GM12878 (cell line): ENCODE measurements at regions not wholly inside any gene's neighbourhood (a gene's known extent, or its start where the extent isn't known, plus 50 kb on each side); places are given as distances from the start of the nearest gene placed in this dataset.

Source experiments
- ATAC-seq: fragments of 200-7000 bp; cut with Tn5 transposase; 3 replicates; pipeline ENCODE4 v1.9.1; 2020; ENCODE audit warnings: mild to moderate bottlenecking, moderate library complexity
- BruUV-seq: library from RNA; stranded (reverse); fragments of 400-500 nt; replicated peaks from 2 replicates; lab custom pipeline; 2021; lab: Mats Ljungman, UMichigan
- CTCF ChIA-PET: fragments of 300-600 bp; sonication (Branson Sonifier 250); formaldehyde crosslinking; extraction: SDS; loops from one replicate; lab custom pipeline; 2021; ENCODE audit warnings: inconsistent platforms; lab: Yijun Ruan, JAX
- POLR2A ChIA-PET: fragments of 350-600 bp; formaldehyde crosslinking; extraction: SDS; loops from one replicate; lab custom pipeline; 2021; ENCODE audit warnings: inconsistent platforms; lab: Charles Lee
- RAD21 ChIA-PET: fragments of 300-600 bp; sonication (Branson Sonifier 250); formaldehyde crosslinking; loops from one replicate; lab custom pipeline; 2023; ENCODE audit warnings: antibody characterized with exemption; ENCODE audit not compliant: unreplicated experiment; lab: Charles Lee
- SMC1A ChIA-PET: fragments of 300-600 bp; sonication (Branson Sonifier 250); formaldehyde crosslinking; loops from one replicate; lab custom pipeline; 2023; ENCODE audit not compliant: unreplicated experiment, uncharacterized antibody; lab: Charles Lee
- DNase-seq: peaks from one replicate; pipeline ENCODE4 v3.0.0-alpha.2; 2011; ENCODE audit warnings: low read depth, low spot score
- FAIRE-seq: peaks from 3 replicates; lab custom pipeline; 2011; peaks lifted over from hg19 to GRCh38; lab: Jason Lieb, UNC
- H2AFZ ChIP-seq: 2 replicates; pipeline ENCODE4 v1.6.0; 2011; ENCODE audit warnings: low read depth, low read length, control low read depth; ENCODE audit not compliant: control insufficient read depth
- H3K27ac ChIP-seq: 2 replicates; pipeline ENCODE4 v1.5.1; 2011; ENCODE audit warnings: control low read depth; ENCODE audit not compliant: control insufficient read depth, insufficient read depth
- H3K27me3 ChIP-seq, 2 experiments: replicated peaks in 1 of 2; 2 replicates each; pipeline versions ENCODE4 v1.6.0 to v1.6.1; 2011; ENCODE audit warnings: low read length in 1 of 2; ENCODE audit not compliant: control insufficient read depth in 2 of 2, insufficient read depth in 2 of 2
- H3K36me3 ChIP-seq, 2 experiments: 2 replicates each; pipeline ENCODE4 v1.5.1; 2011; ENCODE audit warnings: low read length in 1 of 2; ENCODE audit not compliant: control insufficient read depth in 2 of 2, insufficient read depth in 2 of 2
- H3K4me1 ChIP-seq: 2 replicates; pipeline ENCODE4 v1.6.1; 2011; ENCODE audit warnings: mild to moderate bottlenecking, low read length, moderate library complexity, mixed read lengths; ENCODE audit not compliant: control insufficient read depth, insufficient read depth
- H3K4me2 ChIP-seq: 2 replicates; pipeline ENCODE4 v1.6.0; 2011; ENCODE audit warnings: control low read depth; ENCODE audit not compliant: control insufficient read depth, insufficient read depth
- H3K4me3 ChIP-seq: fragments of 200-600 bp; sonication (generic); 2 replicates; pipeline ENCODE4 v1.5.1; 2016
- H3K79me2 ChIP-seq: 2 replicates; pipeline ENCODE4 v1.6.0; 2011; ENCODE audit warnings: low read length; ENCODE audit not compliant: control insufficient read depth, insufficient read depth
- H3K9ac ChIP-seq: 2 replicates; pipeline ENCODE4 v1.8.0; 2011; ENCODE audit warnings: low read length, control low read depth, mixed read lengths; ENCODE audit not compliant: control insufficient read depth, insufficient read depth
- H3K9me3 ChIP-seq: replicated peaks from 3 replicates; pipeline ENCODE4 v1.5.1; 2011; ENCODE audit warnings: mild to moderate bottlenecking, low read length; ENCODE audit not compliant: control insufficient read depth, insufficient read depth
- H4K20me1 ChIP-seq: 2 replicates; pipeline ENCODE4 v1.6.0; 2011; ENCODE audit not compliant: control insufficient read depth, insufficient read depth
- DPF2 ChIP-seq: fragments of 450-650 bp; IDR thresholded peaks from 2 replicates; pipeline ENCODE4 v1.6.1; 2017; ENCODE audit warnings: mild to moderate bottlenecking
- ESRRA ChIP-seq: IDR thresholded peaks from 2 replicates; pipeline ENCODE4 v1.6.1; 2012; ENCODE audit warnings: mild to moderate bottlenecking, low read length, improper control_type of control experiment
- HDGF ChIP-seq: fragments of 450-650 bp; IDR thresholded peaks from 2 replicates; pipeline ENCODE4 v1.6.1; 2016; ENCODE audit warnings: antibody characterized with exemption
- JUNB ChIP-seq: IDR thresholded peaks from 2 replicates; pipeline ENCODE4 v1.6.1; 2016; ENCODE audit warnings: antibody characterized with exemption, mild to moderate bottlenecking
- PKNOX1 ChIP-seq: fragments of 450-650 bp; IDR thresholded peaks from 2 replicates; pipeline ENCODE4 v1.6.1; 2016; ENCODE audit warnings: mild to moderate bottlenecking
- PRDM15 ChIP-seq: fragments of 450-650 bp; formaldehyde crosslinking; IDR thresholded peaks from 2 replicates; pipeline ENCODE4 v1.4.0; 2020; ENCODE audit warnings: mild to moderate bottlenecking, moderate library complexity
- SMARCA5 ChIP-seq: fragments of 450-650 bp; IDR thresholded peaks from 2 replicates; pipeline ENCODE4 v1.6.1; 2017; ENCODE audit warnings: mild to moderate bottlenecking
- USF2 ChIP-seq: IDR thresholded peaks from 2 replicates; pipeline ENCODE4 v1.6.1; 2011; ENCODE audit warnings: low read depth, low read length, improper control_type of control experiment, borderline replicate concordance
- ZZZ3 ChIP-seq: IDR thresholded peaks from 2 replicates; pipeline ENCODE4 v1.6.1; 2011; ENCODE audit warnings: low read depth; ENCODE audit not compliant: control insufficient read depth, insufficient read length
- WGBS: methylation state at CpG from one replicate; pipeline ENCODE4 v1.1.6; 2016; ENCODE audit warnings: low lambda C conversion rate; ENCODE audit not compliant: insufficient replicate concordance, insufficient coverage; ENCODE audit errors: missing lambda C conversion rate; 5-methylcytosine and 5-hydroxymethylcytosine counted together
- in situ Hi-C: fragments of 300-500 bp; cut with MboI; formaldehyde crosslinking; loops from 9 replicates; pipeline ENCODE4 v1.14.3; 2018; ENCODE audit warnings: mixed read lengths
- intact Hi-C: fragments of 100-400 bp; cut with micrococcal nuclease; formaldehyde crosslinking; loops from one replicate; pipeline ENCODE4 v1.14.2; 2022; ENCODE audit not compliant: unreplicated experiment

- no peak for TF ChIP-seq DPF2
These were observed 295.8 kb upstream of the DUSP10 start (continued) for GRCh38 chr1:222037720-222038119.

- H3K9ac ChIP-seq: no peak overlapping the region
- DNase-seq: no peak
- H3K4me3 ChIP-seq: no peak overlapping the region
- whole genome bisulfite sequencing: 64% methylated on average over 4 of the region's 4 CpGs
- SMC1A ChIA-PET: no interaction called here
- H3K4me1 ChIP-seq: no peaks in the 10 kb centered on the region
- POLR2A ChIA-PET: no interaction called here
- CTCF ChIA-PET: no interaction called here
- TF ChIP-seq SMARCA5 (no peak), USF2 (no peak), HDGF (no peak), JUNB (no peak), ESRRA (no peak), ZZZ3 (no peak), PKNOX1 (no peak), PRDM15 (CRISPR knock-in tag) (no peak)
- H3K4me2 ChIP-seq: no peak overlapping the region
- H3K36me3 ChIP-seq: no peaks in the 10 kb centered on the region
- no TSS peak for BruUV-seq
- no peaks in the 10 kb centered on the region for H3K27me3 ChIP-seq
- intact Hi-C loops: no loop called here
- H3K9me3 ChIP-seq: no peaks in the 10 kb centered on the region
- no peaks in the 10 kb centered on the region for H3K79me2 ChIP-seq
- no peak for FAIRE-seq
- no peak overlapping the region for H2AFZ ChIP-seq
- RAD21 ChIA-PET: no interaction called here
- H4K20me1 ChIP-seq: no peaks in the 10 kb centered on the region
- ATAC-seq: no peak
- H3K27ac ChIP-seq: no peak overlapping the region
- in situ Hi-C loops: no loop called here
These were observed 292.9 kb upstream of the DUSP10 start for GRCh38 chr1:222034790-222035189.
